ENCODE measurements at regions not wholly inside any gene's neighbourhood (a gene's known extent, or its start where the extent isn't known, plus 50 kb on each side); places are given as distances from the start of the nearest gene placed in this dataset.

DNA sequence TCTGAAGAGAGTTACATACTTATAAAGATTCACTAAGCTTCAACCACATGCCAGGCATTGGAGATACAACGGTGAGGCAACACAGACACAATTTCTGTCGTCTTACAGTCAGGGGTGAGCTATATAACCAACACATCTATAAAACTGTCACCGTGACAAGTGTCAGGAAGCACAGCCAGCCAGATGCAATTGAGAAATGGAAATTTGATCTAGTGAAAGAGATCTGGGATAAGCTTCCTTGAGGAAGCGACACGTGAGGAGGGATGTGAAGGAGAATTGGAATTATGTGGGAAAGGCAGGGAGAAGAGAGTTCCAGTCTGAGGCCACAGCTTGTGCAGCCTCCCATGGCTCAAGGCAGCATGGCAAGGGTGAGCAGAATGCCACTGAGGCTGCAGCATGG lies 50.9 kb upstream of the ZNF354B start:
- Histone ChIP-seq H3K27me3 (ENCODE audit: insufficient read depth, poor library complexity, severe bottlenecking) (no peaks in the 10 kb centered on the region), H3K4me3 (ENCODE audit: severe bottlenecking) (no peak overlapping the region), H3K4me1 (ENCODE audit: insufficient read depth, poor library complexity, severe bottlenecking) (no peaks in the 10 kb centered on the region), H3K36me3 (ENCODE audit: low read depth) (no peaks in the 10 kb centered on the region), H3K9me3 (ENCODE audit: severe bottlenecking) (no peaks in the 10 kb centered on the region), H3K27ac (ENCODE audit: poor library complexity, severe bottlenecking) (no peak overlapping the region)
- DNase-seq (ENCODE audit: low spot score): no peak
- no peak for ATAC-seq (ENCODE audit: low read depth)
- no peak for TF ChIP-seq CTCF (IDR thresholded peaks at IDR 0.05; ENCODE audit: poor library complexity, severe bottlenecking)

DNA sequence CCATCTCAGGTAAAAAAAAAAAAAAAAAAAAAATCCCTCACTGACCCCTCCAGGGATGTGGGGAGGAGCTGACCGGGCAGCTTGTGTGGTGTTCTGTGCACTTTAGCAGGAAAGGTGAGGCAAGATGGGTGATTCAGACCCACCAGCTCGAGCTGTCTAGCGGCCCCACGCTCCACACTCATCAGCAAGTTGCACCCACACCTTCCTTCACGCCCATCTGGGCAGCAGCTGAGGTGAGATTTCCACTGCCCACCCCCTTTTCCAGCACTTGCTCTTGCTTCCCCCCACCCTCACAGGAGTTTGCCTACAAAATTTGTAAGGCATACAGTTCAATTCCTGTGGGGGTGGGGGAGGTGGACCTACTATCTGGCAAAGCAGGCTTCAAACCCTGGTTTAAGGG lies 58.7 kb upstream of the ZNF354B start:
- Histone ChIP-seq H3K27me3 (ENCODE audit: insufficient read depth, poor library complexity, severe bottlenecking) (no peaks in the 10 kb centered on the region), H3K4me3 (ENCODE audit: severe bottlenecking) (no peak overlapping the region), H3K36me3 (ENCODE audit: low read depth) (no peaks in the 10 kb centered on the region), H3K27ac (ENCODE audit: poor library complexity, severe bottlenecking) (no peak overlapping the region), H3K9me3 (ENCODE audit: severe bottlenecking) (no peaks in the 10 kb centered on the region), H3K4me1 (ENCODE audit: insufficient read depth, poor library complexity, severe bottlenecking) (no peaks in the 10 kb centered on the region)
- DNase-seq (ENCODE audit: low spot score) (no peak), ATAC-seq (ENCODE audit: low read depth) (no peak)
- TF ChIP-seq CTCF (IDR thresholded peaks at IDR 0.05; ENCODE audit: poor library complexity, severe bottlenecking): no peak

DNA sequence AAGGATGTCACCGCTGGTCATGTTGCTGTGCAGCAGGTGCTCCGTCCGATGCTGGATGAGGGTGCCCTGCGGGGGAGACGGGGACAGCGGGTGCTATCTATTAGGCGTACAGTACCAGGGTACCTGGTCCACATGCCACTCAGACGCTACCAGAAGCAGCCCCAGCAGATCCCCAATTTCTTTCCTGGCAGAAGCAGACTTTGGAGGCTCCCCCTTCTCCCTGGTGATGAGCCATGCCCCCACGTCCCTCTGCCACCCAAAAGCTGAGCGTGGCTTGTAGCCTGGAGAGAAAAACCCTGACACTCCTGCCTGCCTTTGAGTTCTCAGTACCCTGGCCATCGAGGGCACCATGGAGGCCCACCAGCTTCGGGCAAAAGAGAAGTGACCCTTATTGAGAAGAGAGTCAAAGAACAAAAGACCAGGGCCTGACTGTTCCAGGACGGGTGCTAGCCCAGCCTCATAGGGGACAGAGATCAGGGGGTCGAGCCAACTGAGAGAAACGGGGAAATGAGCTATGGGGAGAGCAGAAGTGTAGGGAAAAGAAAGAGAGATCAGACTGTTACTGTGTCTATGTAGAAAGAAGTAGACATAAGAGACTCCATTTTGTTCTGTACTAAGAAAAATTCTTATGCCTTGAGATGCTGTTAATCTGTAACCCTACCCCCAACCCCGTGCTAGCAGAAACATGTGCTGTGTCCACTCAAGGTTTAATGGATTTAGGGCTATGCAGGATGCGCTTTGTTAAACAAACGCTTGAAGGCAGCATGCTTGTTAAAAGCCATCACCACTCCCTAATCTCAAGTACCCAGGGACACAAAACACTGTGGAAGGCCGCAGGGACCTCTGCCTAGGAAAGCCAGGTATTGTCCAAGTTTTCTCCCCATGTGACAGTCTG lies 62.0 kb upstream of the ZNF354B start:
- DNase-seq (ENCODE audit: low spot score): no peak
- no peak for TF ChIP-seq CTCF (IDR thresholded peaks at IDR 0.05; ENCODE audit: poor library complexity, severe bottlenecking)
- no peak overlapping the region for H3K27ac ChIP-seq (ENCODE audit: poor library complexity, severe bottlenecking)
- no peaks in the 10 kb centered on the region for H3K9me3 ChIP-seq (ENCODE audit: severe bottlenecking)
- H3K4me1 ChIP-seq (ENCODE audit: insufficient read depth, poor library complexity, severe bottlenecking): no peaks in the 10 kb centered on the region
- no peak overlapping the region for H3K4me3 ChIP-seq (ENCODE audit: severe bottlenecking)
- H3K36me3 ChIP-seq (ENCODE audit: low read depth): no peaks in the 10 kb centered on the region
- no peak for ATAC-seq (ENCODE audit: low read depth)
- no peaks in the 10 kb centered on the region for H3K27me3 ChIP-seq (ENCODE audit: insufficient read depth, poor library complexity, severe bottlenecking)

- TF ChIP-seq CTCF (IDR thresholded peaks at IDR 0.05; ENCODE audit: poor library complexity, severe bottlenecking): no peak
Observed at GRCh38 chr5:178797101-178797521, 62.6 kb upstream of the ZNF354B start.

More at GRCh38 chr5:178797101-178797521, 62.6 kb upstream of the ZNF354B start:
- Histone ChIP-seq H3K27ac (ENCODE audit: poor library complexity, severe bottlenecking) (no peak overlapping the region), H3K9me3 (ENCODE audit: severe bottlenecking) (no peaks in the 10 kb centered on the region), H3K36me3 (ENCODE audit: low read depth) (no peaks in the 10 kb centered on the region), H3K4me3 (ENCODE audit: severe bottlenecking) (no peak overlapping the region), H3K4me1 (ENCODE audit: insufficient read depth, poor library complexity, severe bottlenecking) (no peaks in the 10 kb centered on the region), H3K27me3 (ENCODE audit: insufficient read depth, poor library complexity, severe bottlenecking) (no peaks in the 10 kb centered on the region)
- ATAC-seq (ENCODE audit: low read depth): peak; percentile 10; the same call in 1 of the 3 replicates
- DNase-seq (ENCODE audit: low spot score): no peak
